COR-L47 (cell line): ENCODE measurements at regions not wholly inside any gene's neighbourhood (a gene's known extent, or its start where the extent isn't known, plus 50 kb on each side); places are given as distances from the start of the nearest gene placed in this dataset.
A peak's percentile ranks its signal among the peaks of the same experiment; 100 is the strongest.

Experiments used
- DNase-seq: peaks from one replicate; lab custom pipeline; 2025; lab: John Stamatoyannopoulos, UW

DNA sequence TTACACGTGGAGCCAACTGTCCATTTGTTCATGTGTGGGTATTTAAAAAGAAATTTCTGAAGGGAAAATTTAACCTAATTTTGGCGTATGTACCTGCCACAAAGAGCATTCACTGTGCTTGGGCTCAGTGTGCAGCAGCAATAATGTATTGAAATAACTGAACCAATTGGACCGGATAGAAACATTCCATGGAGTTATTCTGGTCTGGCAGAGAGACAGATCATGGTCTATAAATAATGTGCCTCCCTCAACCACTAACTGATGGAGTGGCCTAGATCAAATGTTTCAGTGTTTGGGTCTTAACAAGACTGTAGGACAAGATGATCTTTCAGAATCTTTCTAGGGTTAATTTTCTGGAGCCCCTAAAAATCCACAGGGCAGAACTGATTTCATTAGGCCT is 469.7 kb downstream of the PRELID2 start:
- no peak for DNase-seq

DNA sequence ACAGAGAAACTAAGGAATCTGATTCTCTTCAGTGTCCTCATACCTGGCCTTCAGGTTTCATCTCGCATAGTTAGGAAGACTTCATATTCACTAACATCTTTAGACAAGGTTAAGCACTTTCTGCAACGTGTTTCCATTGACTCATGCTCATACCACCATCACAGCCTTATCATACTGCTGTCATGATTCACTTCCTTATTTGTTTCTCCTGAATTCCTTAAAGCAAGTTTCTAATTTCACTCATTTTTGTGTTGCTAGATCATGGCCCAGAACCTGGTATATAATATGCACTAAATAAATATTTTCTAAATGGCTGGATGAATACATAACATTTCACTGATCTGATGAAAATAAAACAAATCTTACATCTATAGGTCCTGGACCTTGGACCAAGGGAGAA is 472.9 kb downstream of the PRELID2 start:
- DNase-seq: no peak

DNA sequence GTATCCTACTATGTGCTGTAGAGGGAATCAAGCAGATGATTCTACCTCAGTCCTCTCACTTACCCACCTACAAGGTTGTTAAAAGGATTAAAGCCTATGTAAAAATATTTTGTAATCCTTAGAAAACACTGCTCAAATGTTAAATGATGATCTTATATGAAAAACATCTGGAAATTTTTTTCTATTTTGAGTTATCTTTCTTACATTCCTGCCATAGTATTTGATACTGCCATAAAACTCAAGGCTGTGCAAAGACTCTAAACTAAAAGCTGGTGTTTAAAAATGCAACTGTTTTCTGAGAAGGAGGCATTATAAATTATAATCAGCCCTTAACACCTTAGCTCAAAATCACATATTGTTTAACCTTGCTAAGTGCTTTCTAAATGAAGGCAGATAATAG is 474.2 kb downstream of the PRELID2 start:
- DNase-seq: no peak

DNA sequence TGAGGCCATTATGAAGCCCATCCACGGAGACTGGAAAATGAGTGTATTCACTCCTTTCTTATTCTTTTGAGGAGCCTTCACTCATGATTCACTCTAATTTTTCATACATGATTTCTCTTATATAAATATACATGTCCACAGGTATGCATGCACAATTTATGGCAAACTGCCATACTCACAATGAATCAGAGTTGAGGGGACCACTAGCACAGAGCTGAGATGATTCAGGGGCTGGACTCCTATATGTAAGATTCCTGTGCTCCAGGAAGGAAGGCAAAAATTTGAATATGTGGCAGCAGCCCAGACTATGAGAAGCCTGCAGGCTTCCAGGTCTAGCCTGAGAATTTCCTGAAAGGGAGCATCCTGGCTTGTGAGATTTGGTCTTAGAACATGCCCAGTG is 484.6 kb downstream of the PRELID2 start:
- no peak for DNase-seq

DNA sequence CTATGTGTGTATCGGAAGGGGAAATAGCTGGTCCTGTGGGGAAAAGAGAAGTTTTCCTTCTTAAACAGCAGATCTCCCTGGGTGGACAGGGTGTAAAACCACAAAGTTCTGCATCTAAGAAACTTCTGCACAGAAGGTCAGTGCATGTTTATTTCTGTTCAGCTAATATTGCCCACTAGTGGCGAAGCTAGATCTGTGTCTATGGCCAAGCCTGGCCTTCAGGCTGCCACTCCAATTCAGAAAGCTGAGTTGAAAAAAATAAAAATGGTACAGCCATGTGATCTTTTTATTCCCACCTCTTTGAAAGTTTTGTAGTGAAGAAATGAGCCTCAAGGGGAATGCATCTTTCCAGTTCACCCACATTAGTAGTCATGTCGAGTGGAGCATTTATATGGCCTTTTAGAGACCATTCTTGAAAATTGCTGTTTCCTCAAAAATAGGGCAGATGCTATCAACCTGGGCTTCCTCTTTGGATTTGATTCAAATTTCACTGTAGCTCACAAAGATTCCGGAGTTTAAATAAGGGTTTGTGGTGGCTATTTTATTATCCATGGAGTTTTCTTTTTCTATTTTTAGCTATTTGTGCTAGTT is 488.0 kb downstream of the PRELID2 start:
- DNase-seq: peak; percentile 6

DNA sequence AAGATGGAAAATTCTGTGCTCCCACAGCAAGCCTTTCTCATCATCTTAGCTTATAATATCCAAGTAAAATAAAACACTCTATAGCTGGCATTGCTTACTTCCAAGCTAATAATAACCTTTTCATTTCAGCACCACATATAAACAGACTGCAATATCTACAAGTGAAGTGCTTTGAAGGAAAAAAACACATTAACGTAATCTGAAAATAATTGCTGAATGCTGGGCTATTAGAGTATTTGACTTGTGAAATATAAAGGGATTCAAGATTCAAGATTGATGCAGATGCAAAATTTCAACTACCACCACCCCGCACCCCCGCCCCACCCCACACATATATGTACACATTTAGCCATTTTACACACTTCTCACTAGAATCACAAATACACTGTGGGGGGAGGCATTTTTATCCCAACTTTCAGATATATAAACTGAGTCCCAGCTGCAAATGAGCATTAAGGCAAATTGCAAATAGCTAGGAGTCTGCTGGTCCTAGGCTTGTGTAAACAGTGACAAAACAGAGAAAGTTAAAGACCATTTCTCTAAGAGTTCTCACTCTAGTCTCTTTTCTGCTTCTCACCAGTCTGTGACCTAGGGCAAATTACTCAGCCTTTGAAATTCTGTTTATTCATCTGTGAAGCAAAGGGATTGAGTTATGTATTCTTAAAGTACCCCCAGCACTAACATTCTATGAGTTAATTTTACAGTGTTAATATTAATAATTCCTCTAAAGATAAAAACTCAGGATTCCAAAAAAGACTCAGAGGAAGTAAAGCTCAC is 489.4 kb downstream of the PRELID2 start:
- no peak for DNase-seq

DNA sequence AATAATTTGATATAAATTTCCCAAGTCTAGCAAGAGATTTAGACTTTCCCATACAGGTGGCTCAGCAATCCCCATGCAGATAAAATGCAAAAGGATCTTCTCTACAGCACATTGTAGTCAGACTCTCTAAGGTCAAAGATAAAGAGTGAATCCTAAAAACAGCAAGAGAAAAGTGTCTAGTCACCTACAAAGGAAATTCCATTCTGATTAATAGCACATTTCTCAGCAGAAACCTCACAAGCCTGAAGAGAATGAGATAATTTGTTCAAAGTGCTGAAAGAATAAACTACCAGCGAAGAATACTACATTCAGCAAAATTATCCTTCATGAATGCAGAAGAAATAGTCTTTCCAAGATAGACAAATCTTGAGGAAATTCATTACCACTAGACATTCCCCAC is 493.3 kb downstream of the PRELID2 start:
- no peak for DNase-seq

DNA sequence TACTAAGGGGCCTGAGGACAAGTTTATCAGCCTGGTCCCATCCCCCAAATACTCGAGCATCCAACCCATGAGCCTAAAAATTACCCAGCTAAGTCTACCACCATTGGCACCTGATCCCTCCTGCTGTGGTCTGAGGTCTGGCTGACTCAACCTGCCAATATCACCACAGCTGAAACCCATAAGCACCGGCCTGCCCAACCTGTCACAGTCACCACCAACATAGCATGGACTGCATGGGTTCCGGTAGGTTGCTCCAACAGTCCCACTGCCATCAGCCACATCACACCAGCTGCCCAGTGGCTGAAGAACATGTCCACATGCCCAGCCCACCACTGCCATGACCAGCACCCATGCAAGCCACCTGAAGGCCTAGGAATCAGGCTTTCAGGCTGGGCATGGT is 495.0 kb downstream of the PRELID2 start:
- DNase-seq: no peak

DNA sequence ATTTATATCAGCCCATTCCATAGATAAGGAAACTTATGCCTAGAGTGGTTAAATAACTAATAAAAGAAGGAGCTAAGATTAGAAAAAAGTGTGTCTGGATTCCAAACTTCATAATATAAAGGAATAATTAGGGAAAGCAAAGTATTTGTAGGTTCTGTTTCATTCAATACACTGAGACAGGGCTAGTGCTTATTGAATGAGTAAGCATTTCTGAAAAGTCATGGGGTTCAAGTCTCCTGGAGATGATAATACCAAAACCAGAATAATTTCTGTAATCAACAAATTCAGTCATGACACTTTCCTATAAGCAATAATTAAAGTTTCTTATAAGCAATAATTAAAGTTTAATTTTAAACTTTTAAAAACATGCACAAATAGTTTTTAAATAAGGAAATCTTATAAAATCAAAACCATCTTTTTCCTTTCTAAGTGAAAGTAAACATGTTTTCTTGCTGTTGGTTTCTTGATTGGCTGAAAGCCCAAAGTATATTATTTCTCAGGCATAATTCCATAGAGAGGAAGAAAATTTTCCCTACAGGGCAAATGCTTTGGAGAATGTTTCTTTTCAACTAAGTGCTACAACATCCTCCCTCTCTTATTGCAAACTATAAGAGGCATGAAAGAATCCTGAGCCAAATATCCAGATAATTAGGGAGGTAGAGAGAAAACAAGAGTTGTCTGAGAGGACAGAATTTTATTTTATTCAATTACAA is 510.2 kb downstream of the PRELID2 start:
- no peak for DNase-seq

DNA sequence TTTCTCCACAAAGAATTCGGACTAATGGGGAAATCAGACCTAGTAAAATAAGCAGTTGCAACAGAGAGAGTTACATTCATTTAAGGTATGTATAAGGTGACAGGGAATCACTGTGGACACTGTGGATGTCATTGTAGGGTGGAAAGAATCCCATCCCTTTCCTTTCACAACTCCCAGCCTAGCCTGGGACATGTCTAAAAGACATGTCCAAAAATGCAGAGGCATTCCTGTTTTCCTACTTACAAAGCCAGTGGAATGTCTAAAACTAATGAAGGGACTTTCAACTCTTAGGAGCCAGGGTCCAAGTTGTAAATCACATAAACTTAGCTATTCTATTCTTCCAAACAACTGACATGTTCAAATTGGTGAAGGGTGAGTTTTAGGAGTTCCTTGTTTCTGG is 511.0 kb downstream of the PRELID2 start:
- DNase-seq: no peak

DNA sequence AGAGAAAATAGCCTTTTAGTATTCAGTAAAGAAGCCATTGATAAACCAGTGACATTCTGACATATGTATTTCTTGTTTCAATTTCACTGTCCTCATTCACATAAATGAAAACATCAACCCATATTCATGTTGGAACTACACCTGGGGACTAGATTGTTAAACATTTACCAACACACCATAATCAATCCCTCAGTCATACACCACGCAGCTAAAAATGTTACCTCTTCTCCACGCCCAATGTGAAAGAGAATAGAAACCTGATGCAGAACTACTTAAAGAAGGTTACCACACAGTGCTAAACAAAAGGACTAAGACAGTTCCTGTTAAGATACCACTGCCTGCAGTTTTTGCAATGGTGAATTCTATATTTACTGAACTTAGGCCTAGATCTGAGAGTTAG is 518.9 kb downstream of the PRELID2 start:
- no peak for DNase-seq

DNA sequence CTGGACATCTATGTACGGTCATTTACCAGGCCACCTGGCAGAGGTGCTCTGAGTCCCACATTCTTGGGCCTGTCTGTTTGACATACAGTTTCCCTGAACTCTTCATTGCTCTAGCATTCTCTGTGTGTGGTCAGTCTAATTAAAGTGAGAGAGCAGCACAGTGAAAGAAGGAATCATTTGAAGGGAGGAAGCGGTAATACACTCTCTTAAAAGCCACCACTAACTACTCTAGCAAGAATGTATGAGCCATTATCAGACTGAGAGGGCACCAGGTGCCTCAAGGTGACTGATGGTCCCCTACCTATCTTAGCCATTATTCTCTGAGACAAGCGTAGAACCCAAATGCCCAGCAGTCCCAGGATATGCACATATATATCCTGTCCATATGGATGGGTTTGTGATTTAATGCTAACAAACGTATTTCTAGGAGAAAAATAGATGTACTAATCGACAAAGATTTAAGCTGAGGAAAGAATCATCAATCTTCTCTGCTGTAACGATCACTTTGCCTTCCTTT is 527.2 kb downstream of the PRELID2 start:
- DNase-seq: no peak

DNA sequence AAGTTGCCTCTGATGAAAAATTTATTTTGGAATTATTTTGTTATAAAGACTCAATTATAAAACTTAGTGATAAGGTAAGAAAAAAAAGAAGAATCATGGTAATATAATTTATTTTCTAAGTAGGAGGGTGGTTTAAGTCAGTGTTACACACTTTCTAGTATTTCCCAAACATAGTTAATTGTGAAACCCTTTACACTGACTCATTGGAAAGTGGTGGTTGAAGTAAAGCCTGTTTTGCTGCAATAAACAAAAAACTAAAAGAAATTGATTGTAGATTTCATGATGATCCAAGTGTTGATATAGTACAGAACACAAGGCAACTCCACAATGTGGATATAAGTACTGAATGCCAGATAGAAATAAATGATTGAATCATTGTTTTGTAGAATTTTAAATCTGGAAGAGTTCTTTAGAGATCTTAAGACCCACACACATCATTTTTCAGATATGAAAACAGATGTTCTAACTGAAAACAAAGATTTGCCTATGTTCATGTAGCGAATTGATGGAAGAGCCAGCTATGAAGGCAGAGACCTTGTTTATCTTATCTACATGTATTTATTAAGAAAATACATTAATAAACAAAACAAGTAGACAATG is 539.8 kb downstream of the PRELID2 start:
- no peak for DNase-seq

DNA sequence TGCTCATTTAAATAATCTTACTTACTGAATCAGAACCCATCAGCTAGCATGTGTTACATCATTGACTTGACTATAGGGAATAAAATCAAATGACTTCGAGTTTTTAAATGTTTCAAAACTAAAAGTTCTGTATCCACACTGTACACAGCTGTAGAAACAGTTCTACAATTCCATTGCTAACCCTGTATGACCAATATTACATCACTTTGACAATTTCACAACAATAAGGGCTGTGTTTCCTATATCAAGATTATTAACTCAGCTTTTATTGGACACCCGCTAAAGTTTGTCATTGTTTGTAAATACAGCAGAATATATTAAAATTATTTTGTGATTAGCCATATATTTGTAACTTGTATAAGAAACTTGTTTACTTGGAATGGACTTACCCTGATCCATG is 540.8 kb downstream of the PRELID2 start:
- no peak for DNase-seq

DNA sequence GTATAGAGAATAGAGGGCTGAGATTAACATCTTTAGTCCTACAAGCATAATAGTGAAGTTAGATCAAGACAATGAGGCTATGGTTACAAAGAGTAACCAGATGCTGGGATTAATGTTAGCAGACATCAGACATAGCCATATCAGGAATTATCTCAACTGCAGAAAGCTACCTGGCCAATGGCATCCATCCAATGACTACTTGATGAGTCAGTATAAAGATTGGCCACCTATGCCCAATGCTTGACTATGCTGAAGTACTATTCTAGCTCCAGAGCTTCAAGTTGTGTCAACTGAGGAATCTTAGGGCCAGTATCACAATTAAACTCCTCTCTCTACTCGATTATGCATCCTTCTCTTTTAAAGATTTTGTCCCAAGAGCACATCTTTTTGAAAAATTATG is 541.4 kb downstream of the PRELID2 start:
- no peak for DNase-seq

DNA sequence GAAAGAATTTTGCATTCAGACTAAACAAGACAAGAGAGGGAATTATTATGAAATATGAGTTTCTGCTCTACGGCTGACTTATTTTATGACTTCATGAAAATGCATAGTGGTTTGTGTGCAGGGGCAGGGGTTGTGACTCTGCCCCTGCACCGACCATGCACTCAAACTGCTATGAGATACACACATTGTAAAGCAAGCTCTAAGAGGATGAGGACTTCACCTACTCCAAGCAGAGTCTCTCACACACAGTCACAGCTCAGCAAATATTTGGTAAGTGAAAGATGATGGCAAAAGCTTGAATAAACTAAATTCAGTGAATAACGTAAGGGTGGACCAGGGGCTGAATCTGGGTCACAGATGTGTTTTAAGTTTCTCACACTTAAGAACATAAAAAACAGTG is 542.9 kb downstream of the PRELID2 start:
- no peak for DNase-seq

DNA sequence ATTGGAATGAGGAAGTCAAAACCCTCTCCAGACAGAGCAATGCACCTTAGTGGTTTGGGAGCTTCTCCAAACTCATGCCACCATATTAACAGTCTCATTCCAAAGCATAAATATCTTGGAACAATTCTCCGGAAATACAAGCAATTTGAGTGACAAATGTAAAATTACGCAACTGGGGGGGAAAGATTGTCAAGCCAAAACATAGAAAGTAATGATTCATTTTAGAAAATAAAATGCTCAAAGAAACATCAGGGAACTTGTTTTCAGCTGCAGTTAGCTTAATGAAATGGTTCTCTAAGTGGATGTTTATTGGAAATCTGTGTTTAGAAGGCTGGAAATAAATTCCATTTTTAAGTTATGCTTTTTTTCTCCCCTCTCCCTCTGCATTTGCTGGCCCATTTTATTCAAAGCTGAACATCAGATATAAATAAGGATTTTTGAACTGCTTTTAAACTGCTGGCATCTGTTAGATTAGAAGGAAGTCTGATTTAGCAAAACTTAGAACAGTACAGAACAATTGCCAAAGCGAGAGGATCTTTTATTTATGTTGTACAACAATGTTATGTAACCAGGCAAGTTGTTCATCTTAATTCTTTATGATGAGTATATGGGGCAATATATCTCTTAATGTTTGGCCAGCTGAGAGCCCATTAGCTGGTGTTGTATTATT is 551.9 kb downstream of the PRELID2 start:
- no peak for DNase-seq

DNA sequence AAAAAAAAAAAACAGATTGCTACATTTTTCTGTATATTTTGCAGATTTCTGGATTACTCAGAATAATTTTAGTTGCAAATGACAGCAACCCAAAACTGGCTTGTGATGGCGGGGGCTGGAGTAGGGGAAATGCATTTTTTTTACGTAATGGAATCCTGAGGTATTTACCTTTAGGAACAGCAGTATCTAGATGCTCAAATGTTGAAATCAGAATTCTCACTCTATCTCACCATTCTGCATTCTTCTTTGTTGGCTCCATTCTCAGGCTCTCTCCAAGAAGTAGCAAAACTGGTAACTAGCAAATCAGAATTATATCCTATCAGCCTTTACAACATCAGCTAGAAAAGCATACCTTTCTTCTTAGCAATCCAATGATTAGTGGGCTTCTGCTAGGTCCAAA is 554.3 kb downstream of the PRELID2 start:
- no peak for DNase-seq

DNA sequence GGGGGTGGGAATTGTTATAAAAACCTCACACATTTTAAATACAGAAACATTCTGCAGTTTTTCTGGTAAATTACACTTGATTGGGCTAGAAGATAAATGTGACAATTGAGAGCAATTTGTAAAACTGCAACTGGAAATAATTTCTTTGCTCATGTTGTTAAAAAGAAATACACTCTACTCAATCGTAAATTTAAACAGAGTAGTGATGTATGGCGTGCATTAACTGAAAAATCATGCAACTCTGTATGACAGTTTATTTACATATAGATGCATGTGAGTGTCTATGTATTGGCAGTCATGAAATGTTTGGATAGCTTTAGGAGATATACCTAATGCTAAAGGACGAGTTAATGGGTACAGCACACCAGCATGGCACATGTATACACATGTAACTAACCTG is 554.9 kb downstream of the PRELID2 start:
- no peak for DNase-seq

DNA sequence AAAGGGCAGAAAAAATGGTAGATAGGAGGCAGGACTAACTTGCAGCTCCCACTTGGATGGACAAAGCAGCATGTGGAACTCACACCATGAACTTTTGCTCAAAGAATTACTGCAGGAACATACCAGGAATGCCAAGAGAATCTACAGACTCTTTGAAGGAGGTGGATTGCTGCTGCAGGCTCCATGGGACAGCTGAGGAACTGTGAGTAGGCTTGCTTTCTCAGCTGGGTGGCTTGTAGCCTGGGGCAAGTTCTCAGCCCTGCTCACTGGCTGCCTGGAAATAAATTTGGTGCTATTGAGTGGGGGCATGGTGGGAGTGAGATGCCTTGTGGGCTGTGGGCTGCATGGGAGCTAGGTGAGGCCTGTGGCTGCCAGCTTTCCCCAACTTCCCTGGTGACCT is 574.5 kb downstream of the PRELID2 start:
- DNase-seq: no peak

DNA sequence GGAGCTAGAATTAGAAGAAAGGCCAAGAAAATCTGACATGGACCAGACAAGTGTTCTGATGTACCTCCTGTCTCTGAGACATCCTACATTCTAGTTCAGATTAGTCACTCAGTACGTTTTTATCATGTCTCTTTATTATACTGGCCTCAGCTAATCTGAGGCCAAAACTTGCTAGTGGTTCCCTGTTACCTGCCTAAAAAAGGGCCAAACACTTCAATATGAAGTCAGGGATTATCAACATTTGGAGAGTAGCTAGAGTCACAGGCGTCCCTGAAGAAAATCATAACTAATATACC is 587.4 kb downstream of the PRELID2 start:
- no peak for DNase-seq

DNA sequence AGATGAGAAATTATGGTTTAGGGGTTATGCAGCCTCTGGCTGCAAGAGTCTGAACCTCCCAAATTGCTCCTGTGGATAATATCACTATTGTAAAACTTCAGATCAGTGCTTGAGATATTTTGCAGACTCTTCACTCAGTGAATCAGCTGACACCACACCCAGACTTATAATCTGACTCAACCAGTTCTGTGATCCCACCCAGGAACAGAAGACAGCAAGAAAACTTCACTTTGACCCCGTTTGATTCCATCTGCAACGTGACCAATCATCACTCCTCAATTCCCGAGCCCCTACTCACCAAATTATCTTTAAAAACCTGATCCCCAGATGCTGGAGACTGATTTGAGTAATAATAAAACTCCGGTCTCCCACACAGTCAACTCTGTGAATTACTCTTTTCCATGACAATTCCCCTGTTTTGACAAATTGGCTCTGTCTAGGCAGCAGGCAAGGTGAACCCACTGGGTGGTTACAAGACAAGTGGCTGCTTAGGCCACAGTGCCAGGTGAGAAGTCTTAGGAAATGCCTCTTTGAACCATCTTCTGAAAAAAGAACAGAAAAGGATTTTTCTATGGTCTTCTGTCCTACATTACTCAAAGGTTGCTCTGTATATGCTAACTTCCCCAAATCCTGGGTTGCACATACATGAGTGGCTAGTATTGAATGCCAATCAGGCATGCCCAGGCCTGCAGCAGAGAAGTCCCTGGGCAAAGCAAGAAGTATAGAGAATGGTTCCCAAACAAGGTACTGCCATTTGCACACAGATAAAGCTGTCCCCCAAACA is 588.0 kb downstream of the PRELID2 start:
- no peak for DNase-seq
